ENCODE measurements at regions not wholly inside any gene's neighbourhood (a gene's known extent, or its start where the extent isn't known, plus 50 kb on each side); places are given as distances from the start of the nearest gene placed in this dataset.

DNA sequence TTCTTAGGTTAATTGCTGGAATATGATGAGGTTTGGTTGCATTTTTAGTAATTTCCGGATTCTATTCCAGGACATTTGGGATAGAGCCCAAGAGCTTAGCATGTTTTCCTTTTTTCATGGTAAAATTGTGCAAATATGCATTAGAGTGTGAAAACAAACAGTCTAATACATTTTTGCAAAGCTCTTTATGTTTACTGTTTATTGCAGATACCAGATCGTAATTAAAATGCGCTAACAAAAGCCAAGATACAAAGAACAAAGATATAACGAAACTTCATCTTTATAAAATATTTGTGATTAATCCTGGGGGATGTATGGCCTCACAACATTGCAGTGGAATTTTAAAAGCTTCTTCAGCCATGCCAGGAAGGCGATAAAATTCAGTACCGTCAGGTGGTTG, 94.5 kb upstream of the TBC1D5 start (continued):
- TF ChIP-seq CREB1 (CRISPR knock-in tag; IDR thresholded peaks at IDR 0.05; ENCODE audit: low read depth), result no peak
- no peak for TF ChIP-seq EZH2phosphoT487 (IDR thresholded peaks at IDR 0.05; ENCODE audit: unreplicated experiment)
- TF ChIP-seq, protein P1, sequence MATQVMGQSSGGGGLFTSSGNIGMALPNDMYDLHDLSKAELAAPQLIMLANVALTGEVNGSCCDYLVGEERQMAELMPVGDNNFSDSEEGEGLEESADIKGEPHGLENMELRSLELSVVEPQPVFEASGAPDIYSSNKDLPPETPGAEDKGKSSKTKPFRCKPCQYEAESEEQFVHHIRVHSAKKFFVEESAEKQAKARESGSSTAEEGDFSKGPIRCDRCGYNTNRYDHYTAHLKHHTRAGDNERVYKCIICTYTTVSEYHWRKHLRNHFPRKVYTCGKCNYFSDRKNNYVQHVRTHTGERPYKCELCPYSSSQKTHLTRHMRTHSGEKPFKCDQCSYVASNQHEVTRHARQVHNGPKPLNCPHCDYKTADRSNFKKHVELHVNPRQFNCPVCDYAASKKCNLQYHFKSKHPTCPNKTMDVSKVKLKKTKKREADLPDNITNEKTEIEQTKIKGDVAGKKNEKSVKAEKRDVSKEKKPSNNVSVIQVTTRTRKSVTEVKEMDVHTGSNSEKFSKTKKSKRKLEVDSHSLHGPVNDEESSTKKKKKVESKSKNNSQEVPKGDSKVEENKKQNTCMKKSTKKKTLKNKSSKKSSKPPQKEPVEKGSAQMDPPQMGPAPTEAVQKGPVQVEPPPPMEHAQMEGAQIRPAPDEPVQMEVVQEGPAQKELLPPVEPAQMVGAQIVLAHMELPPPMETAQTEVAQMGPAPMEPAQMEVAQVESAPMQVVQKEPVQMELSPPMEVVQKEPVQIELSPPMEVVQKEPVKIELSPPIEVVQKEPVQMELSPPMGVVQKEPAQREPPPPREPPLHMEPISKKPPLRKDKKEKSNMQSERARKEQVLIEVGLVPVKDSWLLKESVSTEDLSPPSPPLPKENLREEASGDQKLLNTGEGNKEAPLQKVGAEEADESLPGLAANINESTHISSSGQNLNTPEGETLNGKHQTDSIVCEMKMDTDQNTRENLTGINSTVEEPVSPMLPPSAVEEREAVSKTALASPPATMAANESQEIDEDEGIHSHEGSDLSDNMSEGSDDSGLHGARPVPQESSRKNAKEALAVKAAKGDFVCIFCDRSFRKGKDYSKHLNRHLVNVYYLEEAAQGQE (IDR thresholded peaks at IDR 0.05; ENCODE audit: unreplicated experiment), result no peak

DNA sequence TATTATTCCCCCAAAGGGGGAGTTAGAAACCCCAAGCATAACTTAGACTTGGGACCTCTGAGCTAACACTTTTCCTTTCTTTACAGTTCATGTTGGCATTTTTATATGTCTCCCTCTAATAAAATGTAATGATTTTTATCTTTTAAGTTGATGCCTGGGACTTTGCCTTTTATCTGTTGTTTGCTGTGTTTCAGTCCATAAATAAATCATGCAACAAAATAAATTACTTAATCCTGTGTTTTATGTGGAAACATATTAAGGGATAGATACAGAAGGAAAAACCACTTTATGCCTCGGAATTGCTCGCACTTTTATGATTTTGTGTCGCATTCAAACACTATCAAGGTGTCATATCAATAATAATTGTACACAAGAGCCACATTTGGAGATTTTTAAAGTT, 93.7 kb upstream of the TBC1D5 start:
- H3F3A ChIP-seq (replicated peaks; ENCODE audit: low read depth), result no peaks in the 10 kb centered on the region
- H3K9me2 ChIP-seq (ENCODE audit: insufficient read depth), result no peaks in the 10 kb centered on the region
- Mint-ChIP-seq H3K27ac (no peak overlapping the region), H3K36me3 (ENCODE audit: low read depth) (no peaks in the 10 kb centered on the region), H3K4me1 (peaks cover 8% of the 10 kb centered on the region; the same call in 2 of the 3 replicates), H3K9me3 (no peaks in the 10 kb centered on the region), H3K27me3 (ENCODE audit: insufficient read depth, low read depth, poor library complexity) (no peaks in the 10 kb centered on the region), H3K4me3 (no peak overlapping the region)
- H3K79me2 ChIP-seq (replicated peaks; ENCODE audit: insufficient read depth), result no peaks in the 10 kb centered on the region
- H4K20me1 ChIP-seq (replicated peaks; ENCODE audit: insufficient read depth), result no peaks in the 10 kb centered on the region
- no peak overlapping the region for H2AFZ ChIP-seq
- DNase-seq (ENCODE audit: low spot score), result no peak
- no peak overlapping the region for H3K4me2 ChIP-seq
- no peaks in the 10 kb centered on the region for H3K27me3 ChIP-seq (ENCODE audit: insufficient read depth)
- no peaks in the 10 kb centered on the region for H3K36me3 ChIP-seq (ENCODE audit: insufficient read depth)
- H3K4me1 ChIP-seq (ENCODE audit: insufficient read depth), result no peaks in the 10 kb centered on the region; the same call in 1 of the 2 replicates
- H3K4me3 ChIP-seq, result no peak overlapping the region
- no peak for ATAC-seq
- no peak overlapping the region for H3K27ac ChIP-seq (ENCODE audit: low read depth)
- TF ChIP-seq EZH2 (IDR thresholded peaks at IDR 0.05; ENCODE audit: low read depth, unreplicated experiment) (no peak), EZH2phosphoT487 (IDR thresholded peaks at IDR 0.05; ENCODE audit: unreplicated experiment) (no peak), NANOG (IDR thresholded peaks at IDR 0.05; ENCODE audit: borderline replicate concordance) (no peak), JUNB (IDR thresholded peaks at IDR 0.05; ENCODE audit: unreplicated experiment) (no peak), ZNF114 (CRISPR knock-in tag; IDR thresholded peaks at IDR 0.05) (no peak), CREB1 (CRISPR knock-in tag; IDR thresholded peaks at IDR 0.05; ENCODE audit: low read depth) (no peak), POLR2AphosphoS5 (IDR thresholded peaks at IDR 0.05; ENCODE audit: low read depth) (no peak)
- TF ChIP-seq, protein P2, sequence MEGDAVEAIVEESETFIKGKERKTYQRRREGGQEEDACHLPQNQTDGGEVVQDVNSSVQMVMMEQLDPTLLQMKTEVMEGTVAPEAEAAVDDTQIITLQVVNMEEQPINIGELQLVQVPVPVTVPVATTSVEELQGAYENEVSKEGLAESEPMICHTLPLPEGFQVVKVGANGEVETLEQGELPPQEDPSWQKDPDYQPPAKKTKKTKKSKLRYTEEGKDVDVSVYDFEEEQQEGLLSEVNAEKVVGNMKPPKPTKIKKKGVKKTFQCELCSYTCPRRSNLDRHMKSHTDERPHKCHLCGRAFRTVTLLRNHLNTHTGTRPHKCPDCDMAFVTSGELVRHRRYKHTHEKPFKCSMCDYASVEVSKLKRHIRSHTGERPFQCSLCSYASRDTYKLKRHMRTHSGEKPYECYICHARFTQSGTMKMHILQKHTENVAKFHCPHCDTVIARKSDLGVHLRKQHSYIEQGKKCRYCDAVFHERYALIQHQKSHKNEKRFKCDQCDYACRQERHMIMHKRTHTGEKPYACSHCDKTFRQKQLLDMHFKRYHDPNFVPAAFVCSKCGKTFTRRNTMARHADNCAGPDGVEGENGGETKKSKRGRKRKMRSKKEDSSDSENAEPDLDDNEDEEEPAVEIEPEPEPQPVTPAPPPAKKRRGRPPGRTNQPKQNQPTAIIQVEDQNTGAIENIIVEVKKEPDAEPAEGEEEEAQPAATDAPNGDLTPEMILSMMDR (conservative IDR thresholded peaks at IDR 0.05; ENCODE audit: low read depth in 2 of 2), result no peak
- TF ChIP-seq, protein P3, sequence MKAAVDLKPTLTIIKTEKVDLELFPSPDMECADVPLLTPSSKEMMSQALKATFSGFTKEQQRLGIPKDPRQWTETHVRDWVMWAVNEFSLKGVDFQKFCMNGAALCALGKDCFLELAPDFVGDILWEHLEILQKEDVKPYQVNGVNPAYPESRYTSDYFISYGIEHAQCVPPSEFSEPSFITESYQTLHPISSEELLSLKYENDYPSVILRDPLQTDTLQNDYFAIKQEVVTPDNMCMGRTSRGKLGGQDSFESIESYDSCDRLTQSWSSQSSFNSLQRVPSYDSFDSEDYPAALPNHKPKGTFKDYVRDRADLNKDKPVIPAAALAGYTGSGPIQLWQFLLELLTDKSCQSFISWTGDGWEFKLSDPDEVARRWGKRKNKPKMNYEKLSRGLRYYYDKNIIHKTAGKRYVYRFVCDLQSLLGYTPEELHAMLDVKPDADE (IDR thresholded peaks at IDR 0.05), result no peak
- TF ChIP-seq, protein P1 (IDR thresholded peaks at IDR 0.05; ENCODE audit: unreplicated experiment), result no peak
